ENCODE measurements at regions not wholly inside any gene's neighbourhood (a gene's known extent, or its start where the extent isn't known, plus 50 kb on each side); places are given as distances from the start of the nearest gene placed in this dataset.

- no peaks in the 10 kb centered on the region for H3K36me3 ChIP-seq (ENCODE audit: insufficient read depth, low read length)
- H3K27me3 ChIP-seq (ENCODE audit: control insufficient read depth, insufficient read depth, low read length), result no peaks in the 10 kb centered on the region
These were observed 51.7 kb upstream of the OTUD4 start for GRCh38 chr4:145231906-145232700.

GRCh38 chr4:145230726-145231125 is 50.3 kb upstream of the OTUD4 start:
- Histone ChIP-seq H3K9ac (ENCODE audit: low read depth, low read length) (no peak overlapping the region), H3K4me2 (ENCODE audit: low read length) (no peak overlapping the region), H3K36me3 (ENCODE audit: insufficient read depth, low read length) (no peaks in the 10 kb centered on the region), H3K27me3 (ENCODE audit: control insufficient read depth, insufficient read depth, low read length) (no peaks in the 10 kb centered on the region), H3K4me3 (ENCODE audit: low read length) (no peak overlapping the region), H3K9me3 (replicated peaks; ENCODE audit: low read length) (no peaks in the 10 kb centered on the region), H3K4me1 (ENCODE audit: control insufficient read depth, insufficient read depth, low read length) (peaks cover 7% of the 10 kb centered on the region)

More at GRCh38 chr4:145231906-145232700, 51.7 kb upstream of the OTUD4 start:
- Histone ChIP-seq H3K9me3 (replicated peaks; ENCODE audit: low read length) (no peaks in the 10 kb centered on the region), H3K9ac (ENCODE audit: low read depth, low read length) (no peak overlapping the region), H3K4me3 (ENCODE audit: low read length) (no peak overlapping the region), H3K4me1 (ENCODE audit: control insufficient read depth, insufficient read depth, low read length) (peaks cover 7% of the 10 kb centered on the region), H3K4me2 (ENCODE audit: low read length) (no peak overlapping the region)

Data from skeletal muscle satellite cell (primary cell).